Keratinocyte (primary cell): ENCODE measurements at regions not wholly inside any gene's neighbourhood (a gene's known extent, or its start where the extent isn't known, plus 50 kb on each side); places are given as distances from the start of the nearest gene placed in this dataset.

Experiments used
- DNase-seq: peaks from one replicate; pipeline ENCODE4 v3.0.0-alpha.2; 2011; ENCODE audit warnings: low read depth, missing footprints, low spot score
- FAIRE-seq: peaks from 2 replicates; lab custom pipeline; 2011; peaks lifted over from hg19 to GRCh38; lab: Jason Lieb, UNC
- H2AFZ ChIP-seq: 2 replicates; pipeline ENCODE4 v1.6.0; 2012; ENCODE audit warnings: low read length, control low read depth, inconsistent platforms; ENCODE audit not compliant: control insufficient read depth
- H3K27ac ChIP-seq: 2 replicates; pipeline ENCODE4 v1.5.1; 2011; ENCODE audit warnings: low read length; ENCODE audit not compliant: control insufficient read depth, insufficient read depth
- H3K27me3 ChIP-seq: 3 replicates; pipeline ENCODE4 v1.6.0; 2011; ENCODE audit warnings: low read length; ENCODE audit not compliant: control insufficient read depth, insufficient read depth; ENCODE audit errors: extremely low read depth
- H3K36me3 ChIP-seq, 2 experiments: 2 replicates in 1 of 2; 3 replicates in 1 of 2; pipeline ENCODE4 v1.5.1; 2011; ENCODE audit warnings: low read length in 2 of 2, mild to moderate bottlenecking in 1 of 2; ENCODE audit not compliant: control insufficient read depth in 2 of 2, insufficient read depth in 2 of 2; ENCODE audit errors: extremely low read depth in 1 of 2
- H3K4me1 ChIP-seq: 3 replicates; pipeline ENCODE4 v1.5.1; 2011; ENCODE audit warnings: low read length; ENCODE audit not compliant: control insufficient read depth, insufficient read depth; ENCODE audit errors: extremely low read depth
- H3K4me2 ChIP-seq: 3 replicates; pipeline ENCODE4 v1.6.0; 2011; ENCODE audit warnings: low read depth, low read length; ENCODE audit not compliant: control insufficient read depth, insufficient read depth; ENCODE audit errors: extremely low read depth
- H3K4me3 ChIP-seq, 3 experiments: fragments of 200-600 bp in 1 of 3; sonication (generic) in 1 of 3; 2 replicates in 2 of 3; 3 replicates in 1 of 3; pipeline ENCODE4 v1.5.1; 2011 to 2016; ENCODE audit warnings: low read length in 3 of 3, mild to moderate bottlenecking in 3 of 3, control low read depth in 2 of 3, inconsistent platforms in 1 of 3, low read depth in 1 of 3, mixed read lengths in 1 of 3, mixed run types in 1 of 3, moderate library complexity in 1 of 3; ENCODE audit not compliant: control insufficient read depth in 2 of 3, insufficient read depth in 2 of 3; ENCODE audit errors: extremely low read depth in 1 of 3
- H3K79me2 ChIP-seq: 2 replicates; pipeline ENCODE4 v1.6.0; 2012; ENCODE audit warnings: low read length; ENCODE audit not compliant: control insufficient read depth, insufficient read depth
- H3K9ac ChIP-seq: 3 replicates; pipeline ENCODE4 v1.6.0; 2011; ENCODE audit warnings: low read length; ENCODE audit not compliant: control insufficient read depth, insufficient read depth; ENCODE audit errors: extremely low read depth
- H3K9me1 ChIP-seq: 3 replicates; pipeline ENCODE4 v1.6.0; 2011; ENCODE audit warnings: low read length; ENCODE audit not compliant: control insufficient read depth, insufficient read depth; ENCODE audit errors: extremely low read depth
- H3K9me3 ChIP-seq: 2 replicates; pipeline ENCODE4 v1.5.1; 2012; ENCODE audit warnings: low read depth, low read length; ENCODE audit not compliant: control insufficient read depth
- H4K20me1 ChIP-seq: 3 replicates; pipeline ENCODE4 v1.6.0; 2011; ENCODE audit warnings: low read length; ENCODE audit not compliant: control insufficient read depth, insufficient read depth; ENCODE audit errors: extremely low read depth
- EZH2 ChIP-seq: IDR thresholded peaks from one replicate; pipeline ENCODE4 v1.6.1; 2012; ENCODE audit warnings: inconsistent platforms, mild to moderate bottlenecking, low read length, moderate library complexity
- dilution Hi-C: fragments of 300-500 bp; cut with MboI; formaldehyde crosslinking; loops from one replicate; pipeline ENCODE4 v1.7.0; 2020; ENCODE audit warnings: low sequenced_read_pairs; ENCODE audit not compliant: extremely low pct_ligation_motif_present
- TF ChIP-seq, protein P1 (sequence below), 3 experiments: IDR thresholded peaks in 1 of 3; conservative IDR thresholded peaks in 1 of 3; optimal IDR thresholded peaks in 1 of 3; 2 replicates in 2 of 3; 3 replicates in 1 of 3; pipeline versions ENCODE3 to v1.5.1; 2011; ENCODE audit warnings: low read length in 3 of 3, mild to moderate bottlenecking in 3 of 3, moderate library complexity in 2 of 3, control low read depth in 1 of 3, inconsistent platforms in 1 of 3; ENCODE audit not compliant: insufficient read depth in 2 of 3; ENCODE audit errors: extremely low read depth in 1 of 3

DNA sequence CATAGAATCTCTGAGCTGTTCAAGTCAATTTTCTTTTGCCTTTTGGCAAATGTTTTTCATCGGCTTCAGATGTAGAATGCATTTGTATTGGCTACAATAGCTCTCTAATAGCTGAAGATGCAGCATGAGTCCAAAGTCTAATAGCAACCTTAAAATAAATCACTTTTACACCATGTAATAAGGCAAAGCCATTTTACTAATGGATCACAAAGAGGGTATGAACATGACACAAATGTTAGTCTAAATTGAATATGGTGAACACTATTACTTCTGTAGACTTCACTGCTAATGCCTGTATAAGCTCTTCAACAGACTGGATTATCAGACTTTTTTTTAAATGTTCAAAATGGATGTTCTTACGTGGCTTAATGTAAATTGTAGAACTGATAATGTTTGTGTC is 645.3 kb downstream of the TLL1 start:
- Histone ChIP-seq H3K36me3 (no peaks in the 10 kb centered on the region), H3K9me3 (no peaks in the 10 kb centered on the region), H3K79me2 (no peaks in the 10 kb centered on the region), H3K9ac (no peak overlapping the region), H3K4me2 (no peak overlapping the region), H3K9me1 (no peaks in the 10 kb centered on the region), H3K4me1 (no peaks in the 10 kb centered on the region), H2AFZ (no peak overlapping the region), H4K20me1 (no peaks in the 10 kb centered on the region), H3K4me3 (no peak overlapping the region), H3K27me3 (no peaks in the 10 kb centered on the region), H3K27ac (no peak overlapping the region)
- no peak for DNase-seq
- dilution Hi-C loops: no loop called here
- FAIRE-seq: no peak
- no peak for TF ChIP-seq EZH2
- TF ChIP-seq, protein P1, sequence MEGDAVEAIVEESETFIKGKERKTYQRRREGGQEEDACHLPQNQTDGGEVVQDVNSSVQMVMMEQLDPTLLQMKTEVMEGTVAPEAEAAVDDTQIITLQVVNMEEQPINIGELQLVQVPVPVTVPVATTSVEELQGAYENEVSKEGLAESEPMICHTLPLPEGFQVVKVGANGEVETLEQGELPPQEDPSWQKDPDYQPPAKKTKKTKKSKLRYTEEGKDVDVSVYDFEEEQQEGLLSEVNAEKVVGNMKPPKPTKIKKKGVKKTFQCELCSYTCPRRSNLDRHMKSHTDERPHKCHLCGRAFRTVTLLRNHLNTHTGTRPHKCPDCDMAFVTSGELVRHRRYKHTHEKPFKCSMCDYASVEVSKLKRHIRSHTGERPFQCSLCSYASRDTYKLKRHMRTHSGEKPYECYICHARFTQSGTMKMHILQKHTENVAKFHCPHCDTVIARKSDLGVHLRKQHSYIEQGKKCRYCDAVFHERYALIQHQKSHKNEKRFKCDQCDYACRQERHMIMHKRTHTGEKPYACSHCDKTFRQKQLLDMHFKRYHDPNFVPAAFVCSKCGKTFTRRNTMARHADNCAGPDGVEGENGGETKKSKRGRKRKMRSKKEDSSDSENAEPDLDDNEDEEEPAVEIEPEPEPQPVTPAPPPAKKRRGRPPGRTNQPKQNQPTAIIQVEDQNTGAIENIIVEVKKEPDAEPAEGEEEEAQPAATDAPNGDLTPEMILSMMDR (optimal IDR thresholded peaks at IDR 0.05 in 1 of 3, IDR thresholded peaks at IDR 0.05 in 1 of 3, conservative IDR thresholded peaks at IDR 0.05 in 1 of 3; ENCODE audit: extremely low read depth in 1 of 3, insufficient read depth in 2 of 3, low read length in 3 of 3): no peak

DNA sequence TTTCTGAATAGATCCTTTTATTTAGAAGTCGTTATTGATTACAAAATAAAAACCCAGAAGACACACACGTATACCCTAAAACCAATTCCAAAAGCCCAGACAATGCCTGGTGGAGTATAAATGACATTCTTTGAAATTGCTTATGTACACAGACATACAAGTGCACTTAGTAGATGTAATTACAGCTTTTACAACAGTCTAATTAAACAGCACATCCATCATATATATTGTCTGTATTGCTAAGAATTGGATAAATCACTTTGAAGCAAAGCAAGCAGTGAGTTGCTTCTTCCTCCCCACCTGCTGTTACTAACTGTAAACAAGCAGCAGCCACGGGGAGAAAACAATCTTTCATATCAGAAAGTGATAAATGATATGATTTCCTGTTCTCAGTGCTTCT is 645.7 kb downstream of the TLL1 start:
- Histone ChIP-seq H3K79me2 (no peaks in the 10 kb centered on the region), H3K9ac (no peak overlapping the region), H3K27ac (no peak overlapping the region), H3K4me3 (no peak overlapping the region), H4K20me1 (no peaks in the 10 kb centered on the region), H3K36me3 (no peaks in the 10 kb centered on the region), H3K9me1 (no peaks in the 10 kb centered on the region), H3K27me3 (no peaks in the 10 kb centered on the region), H3K4me1 (no peaks in the 10 kb centered on the region), H3K4me2 (no peak overlapping the region), H2AFZ (no peak overlapping the region), H3K9me3 (no peaks in the 10 kb centered on the region)
- FAIRE-seq (no peak), DNase-seq (no peak)
- dilution Hi-C loops: no loop called here
- TF ChIP-seq, protein P1 (optimal IDR thresholded peaks at IDR 0.05 in 1 of 3, IDR thresholded peaks at IDR 0.05 in 1 of 3, conservative IDR thresholded peaks at IDR 0.05 in 1 of 3; ENCODE audit: extremely low read depth in 1 of 3, insufficient read depth in 2 of 3, low read length in 3 of 3): no peak
- TF ChIP-seq EZH2: no peak
